Islet precursor cell (in vitro differentiated cells): ENCODE measurements at regions not wholly inside any gene's neighbourhood (a gene's known extent, or its start where the extent isn't known, plus 50 kb on each side); places are given as distances from the start of the nearest gene placed in this dataset.

Source experiments
- DNase-seq: peaks from one replicate; pipeline ENCODE4 v3.0.0-alpha.2; 2018

- DNase-seq: no peak
Measured at GRCh38 chr13:47598340-47598911, 402.6 kb downstream of the SUCLA2 start.

GRCh38 chr13:47594833-47595232 is 406.2 kb downstream of the SUCLA2 start:
- DNase-seq: no peak

GRCh38 chr13:47592256-47592655 is 408.8 kb downstream of the SUCLA2 start:
- no peak for DNase-seq

GRCh38 chr13:47588676-47589075 is 412.4 kb downstream of the SUCLA2 start:
- no peak for DNase-seq

GRCh38 chr13:47572375-47572774 is 428.7 kb downstream of the SUCLA2 start:
- DNase-seq: no peak

- DNase-seq: peak; percentile 78
Measured at GRCh38 chr13:47564041-47564440, 437.0 kb downstream of the SUCLA2 start.

- DNase-seq: no peak
Measured at GRCh38 chr13:47556703-47557102, 444.4 kb downstream of the SUCLA2 start.

- no peak for DNase-seq
Measured at GRCh38 chr13:47555235-47555634, 445.8 kb downstream of the SUCLA2 start.

- no peak for DNase-seq
Measured at GRCh38 chr13:47553329-47553977, 447.6 kb downstream of the SUCLA2 start.

- DNase-seq: no peak
Measured at GRCh38 chr13:47549219-47549752, 451.8 kb downstream of the SUCLA2 start.

- DNase-seq: no peak
Measured at GRCh38 chr13:47548294-47548840, 452.7 kb downstream of the SUCLA2 start.

- no peak for DNase-seq
Measured at GRCh38 chr13:47546391-47547225, 454.5 kb downstream of the SUCLA2 start.

- DNase-seq: no peak
Measured at GRCh38 chr13:47545201-47546024, 455.7 kb downstream of the SUCLA2 start.

- DNase-seq: no peak
Measured at GRCh38 chr13:47539317-47539716, 461.8 kb downstream of the SUCLA2 start.

- no peak for DNase-seq
Measured at GRCh38 chr13:47523771-47524170, 477.3 kb downstream of the SUCLA2 start.

- DNase-seq: no peak
Measured at GRCh38 chr13:47521890-47522487, 479.1 kb downstream of the SUCLA2 start.

GRCh38 chr13:47519626-47520025 is 481.4 kb downstream of the SUCLA2 start:
- no peak for DNase-seq

GRCh38 chr13:47518530-47518929 is 482.5 kb downstream of the SUCLA2 start:
- no peak for DNase-seq

GRCh38 chr13:47511647-47512046 is 489.4 kb downstream of the SUCLA2 start:
- DNase-seq: no peak

- DNase-seq: no peak
Measured at GRCh38 chr13:47508527-47509228, 492.4 kb downstream of the SUCLA2 start.

- DNase-seq: no peak
Measured at GRCh38 chr13:47503475-47503874, 497.6 kb downstream of the SUCLA2 start.
